ENCODE measurements at regions not wholly inside any gene's neighbourhood (a gene's known extent, or its start where the extent isn't known, plus 50 kb on each side); places are given as distances from the start of the nearest gene placed in this dataset.
"Not testable (repeated sequence)": the region's sequence is repeated elsewhere in the genome, so short reads cannot be mapped to it uniquely, and the experiment has no call there.

DNA sequence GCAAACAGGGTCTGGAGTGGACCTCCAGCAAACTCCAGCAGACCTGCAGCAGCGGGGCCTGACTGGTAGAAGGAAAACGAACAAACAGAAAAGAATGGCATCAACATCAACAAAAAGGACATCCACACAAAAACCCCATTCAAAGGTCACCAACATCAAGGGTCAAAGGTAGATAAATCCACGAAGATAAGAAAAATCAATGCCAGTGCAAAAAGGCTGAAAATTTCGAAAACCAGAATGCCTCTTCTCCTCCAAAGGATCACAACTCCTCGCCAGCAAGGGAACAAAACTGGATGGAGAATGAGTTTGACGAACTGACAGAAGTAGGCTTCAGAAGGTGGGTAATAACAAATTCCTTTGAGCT, 187.6 kb upstream of the EDNRA start:
- DNase-seq; FAIRE-seq; H3K27ac ChIP-seq (ENCODE audit: low read depth in 2 of 2, low read length in 2 of 2); H3K9me3 ChIP-seq (ENCODE audit: control insufficient read depth in 2 of 3, insufficient read depth in 1 of 3, low read length in 3 of 3); intact Hi-C loops (cut with DNase I); H3K4me1 ChIP-seq (ENCODE audit: control insufficient read depth in 2 of 3, insufficient read depth in 2 of 3, low read depth in 1 of 3, low read length in 3 of 3); H3K36me3 ChIP-seq (ENCODE audit: control insufficient read depth in 2 of 3, insufficient read depth in 3 of 3, low read length in 3 of 3); H3K27me3 ChIP-seq (ENCODE audit: control insufficient read depth, insufficient read depth, low read length); H3K9ac ChIP-seq (ENCODE audit: low read length in 3 of 3); H3K4me3 ChIP-seq (ENCODE audit: low read length in 3 of 3): not testable (repeated sequence)

DNA sequence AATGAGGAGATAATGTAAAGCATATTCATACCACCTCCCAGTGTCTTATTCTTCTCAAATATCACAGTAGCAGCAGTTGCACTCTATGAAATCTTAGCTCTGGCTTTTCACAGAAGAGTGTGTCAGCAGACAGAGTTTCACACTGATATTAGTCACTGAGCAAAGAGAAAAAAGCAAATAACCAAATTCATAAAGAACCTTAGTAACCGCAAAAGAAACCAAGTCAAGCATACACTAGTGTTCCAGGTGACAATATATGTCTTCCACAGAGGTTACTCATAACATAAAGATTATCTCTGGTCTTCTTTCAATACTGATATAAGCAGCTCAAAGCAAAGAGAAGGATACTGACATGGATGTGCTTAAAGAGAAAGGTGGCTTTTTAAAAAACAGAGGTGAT, 181.7 kb upstream of the EDNRA start:
- TF ChIP-seq, protein P1, sequence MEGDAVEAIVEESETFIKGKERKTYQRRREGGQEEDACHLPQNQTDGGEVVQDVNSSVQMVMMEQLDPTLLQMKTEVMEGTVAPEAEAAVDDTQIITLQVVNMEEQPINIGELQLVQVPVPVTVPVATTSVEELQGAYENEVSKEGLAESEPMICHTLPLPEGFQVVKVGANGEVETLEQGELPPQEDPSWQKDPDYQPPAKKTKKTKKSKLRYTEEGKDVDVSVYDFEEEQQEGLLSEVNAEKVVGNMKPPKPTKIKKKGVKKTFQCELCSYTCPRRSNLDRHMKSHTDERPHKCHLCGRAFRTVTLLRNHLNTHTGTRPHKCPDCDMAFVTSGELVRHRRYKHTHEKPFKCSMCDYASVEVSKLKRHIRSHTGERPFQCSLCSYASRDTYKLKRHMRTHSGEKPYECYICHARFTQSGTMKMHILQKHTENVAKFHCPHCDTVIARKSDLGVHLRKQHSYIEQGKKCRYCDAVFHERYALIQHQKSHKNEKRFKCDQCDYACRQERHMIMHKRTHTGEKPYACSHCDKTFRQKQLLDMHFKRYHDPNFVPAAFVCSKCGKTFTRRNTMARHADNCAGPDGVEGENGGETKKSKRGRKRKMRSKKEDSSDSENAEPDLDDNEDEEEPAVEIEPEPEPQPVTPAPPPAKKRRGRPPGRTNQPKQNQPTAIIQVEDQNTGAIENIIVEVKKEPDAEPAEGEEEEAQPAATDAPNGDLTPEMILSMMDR (IDR thresholded peaks at IDR 0.05; ENCODE audit: borderline replicate concordance, extremely low read depth, insufficient read depth) = no peak

DNA sequence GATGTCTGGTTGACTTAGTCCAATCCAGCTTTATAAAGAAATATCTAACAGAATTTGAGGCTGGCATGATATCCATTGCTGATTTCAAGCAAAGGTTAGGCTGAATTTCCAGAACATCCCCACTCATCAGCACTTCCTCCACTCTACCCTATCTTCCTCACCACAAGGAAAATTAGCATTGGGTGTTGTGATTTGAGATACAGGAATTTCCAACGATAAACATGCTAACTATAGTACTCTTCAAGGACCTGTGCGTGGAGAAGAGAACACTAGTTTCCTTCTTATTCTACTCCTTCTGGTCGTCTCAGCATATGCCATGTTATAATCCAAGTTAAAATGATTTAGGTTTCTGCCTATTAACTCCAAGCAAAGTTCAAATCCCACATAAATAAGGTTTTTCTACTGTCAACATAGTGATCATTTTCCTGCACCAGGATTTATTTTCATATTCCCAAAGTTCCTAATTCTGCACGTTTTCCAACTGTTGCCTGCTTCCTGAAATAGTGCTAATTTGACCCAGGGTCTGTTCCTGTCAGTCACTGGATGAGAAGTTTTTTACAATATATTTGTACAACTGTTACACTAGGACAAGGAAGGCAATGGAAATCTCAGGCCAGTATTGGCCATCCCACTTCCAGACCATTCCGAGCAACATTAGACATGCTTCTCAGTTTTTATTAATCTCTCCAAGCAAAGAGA, 177.6 kb upstream of the EDNRA start:
- Histone ChIP-seq H3K4me1 (ENCODE audit: control insufficient read depth in 2 of 3, insufficient read depth in 2 of 3, low read depth in 1 of 3, low read length in 3 of 3) (peaks cover 0 to 3% (median 0%) of the 10 kb centered on the region in 3 donors), H3K4me3 (ENCODE audit: low read length in 3 of 3) (no peak overlapping the region), H3K27me3 (ENCODE audit: control insufficient read depth, insufficient read depth, low read length) (no peaks in the 10 kb centered on the region), H3K9ac (ENCODE audit: low read length in 3 of 3) (no peak overlapping the region), H3K36me3 (ENCODE audit: control insufficient read depth in 2 of 3, insufficient read depth in 3 of 3, low read length in 3 of 3) (no peaks in the 10 kb centered on the region), H3K9me3 (ENCODE audit: control insufficient read depth in 2 of 3, insufficient read depth in 1 of 3, low read length in 3 of 3) (no peaks in the 10 kb centered on the region), H3K27ac (ENCODE audit: low read depth in 2 of 2, low read length in 2 of 2) (no peak overlapping the region)
- no peak for FAIRE-seq
- peak in 3 of 5 donors; percentile 29 to 81 (median 71) for DNase-seq
- intact Hi-C loops (cut with DNase I) = no loop called here
- TF ChIP-seq, protein P1 (IDR thresholded peaks at IDR 0.05; ENCODE audit: borderline replicate concordance, extremely low read depth, insufficient read depth) = no peak

More for the DNA sequence above, 181.7 kb upstream of the EDNRA start:
- Histone ChIP-seq H3K9me3 (ENCODE audit: control insufficient read depth in 2 of 3, insufficient read depth in 1 of 3, low read length in 3 of 3) (no peaks in the 10 kb centered on the region), H3K9ac (ENCODE audit: low read length in 3 of 3) (no peak overlapping the region), H3K27ac (ENCODE audit: low read depth in 2 of 2, low read length in 2 of 2) (no peak overlapping the region), H3K36me3 (ENCODE audit: control insufficient read depth in 2 of 3, insufficient read depth in 3 of 3, low read length in 3 of 3) (no peaks in the 10 kb centered on the region), H3K4me1 (ENCODE audit: control insufficient read depth in 2 of 3, insufficient read depth in 2 of 3, low read depth in 1 of 3, low read length in 3 of 3) (peaks cover 0 to 3% (median 0%) of the 10 kb centered on the region in 3 donors), H3K4me3 (ENCODE audit: low read length in 3 of 3) (no peak overlapping the region), H3K27me3 (ENCODE audit: control insufficient read depth, insufficient read depth, low read length) (no peaks in the 10 kb centered on the region)
- FAIRE-seq (no peak), DNase-seq (no peak)
- intact Hi-C loops (cut with DNase I) = no loop called here

GRCh38 chr4:147303873-147304229, 177.0 kb upstream of the EDNRA start:
- no peak overlapping the region for H3K27ac ChIP-seq (ENCODE audit: low read depth in 2 of 2, low read length in 2 of 2)
- no peak for FAIRE-seq
- no peaks in the 10 kb centered on the region for H3K9me3 ChIP-seq (ENCODE audit: control insufficient read depth in 2 of 3, insufficient read depth in 1 of 3, low read length in 3 of 3)
- no peaks in the 10 kb centered on the region for H3K27me3 ChIP-seq (ENCODE audit: control insufficient read depth, insufficient read depth, low read length)
- H3K36me3 ChIP-seq (ENCODE audit: control insufficient read depth in 2 of 3, insufficient read depth in 3 of 3, low read length in 3 of 3) = no peaks in the 10 kb centered on the region
- H3K4me1 ChIP-seq (ENCODE audit: control insufficient read depth in 2 of 3, insufficient read depth in 2 of 3, low read depth in 1 of 3, low read length in 3 of 3) = peaks cover 0 to 3% (median 0%) of the 10 kb centered on the region in 3 donors
- H3K4me3 ChIP-seq (ENCODE audit: low read length in 3 of 3) = no peak overlapping the region
- peak in 2 of 5 donors; percentile 62 to 73 for DNase-seq
- intact Hi-C loops (cut with DNase I) = no loop called here
- TF ChIP-seq, protein P1 (IDR thresholded peaks at IDR 0.05; ENCODE audit: borderline replicate concordance, extremely low read depth, insufficient read depth) = no peak
- no peak overlapping the region for H3K9ac ChIP-seq (ENCODE audit: low read length in 3 of 3)

Data from kidney (tissue), 13 donors.